ENCODE measurements at regions not wholly inside any gene's neighbourhood (a gene's known extent, or its start where the extent isn't known, plus 50 kb on each side); places are given as distances from the start of the nearest gene placed in this dataset.

GRCh38 chr2:71901466-71901865 is 246.2 kb downstream of the CYP26B1 start:
- TF ChIP-seq TCF12 (IDR thresholded peaks at IDR 0.05), result no peak
- TF ChIP-seq YY1 (IDR thresholded peaks at IDR 0.05; ENCODE audit: low read depth), result no peak
- no peak for TF ChIP-seq CTCF (IDR thresholded peaks at IDR 0.05)
- TF ChIP-seq RAD21 (IDR thresholded peaks at IDR 0.05; ENCODE audit: low read length), result no peak
- no peak for TF ChIP-seq POLR2AphosphoS5 (IDR thresholded peaks at IDR 0.05; ENCODE audit: low read depth, low read length)

Data from SK-N-SH (cell line).